ENCODE measurements at regions not wholly inside any gene's neighbourhood (a gene's known extent, or its start where the extent isn't known, plus 50 kb on each side); places are given as distances from the start of the nearest gene placed in this dataset.

- Histone ChIP-seq H3K9me2 (ENCODE audit: insufficient read depth, low read length) (no peaks in the 10 kb centered on the region), H3K36me3 (ENCODE audit: insufficient read depth, low read length) (no peaks in the 10 kb centered on the region), H3K4me3 (ENCODE audit: low read length) (no peak overlapping the region), H4K20me1 (ENCODE audit: insufficient read depth) (no peaks in the 10 kb centered on the region), H3K4me2 (ENCODE audit: low read length) (no peak overlapping the region), H3K27me3 (ENCODE audit: insufficient read depth, low read depth, low read length) (no peaks in the 10 kb centered on the region), H2AFZ (ENCODE audit: low read depth, low read length) (no peak overlapping the region), H3K79me2 (replicated peaks; ENCODE audit: insufficient read depth, low read length) (no peaks in the 10 kb centered on the region), H3F3A (ENCODE audit: insufficient read depth, low read length, poor library complexity, severe bottlenecking) (no peaks in the 10 kb centered on the region), H3K9me3 (ENCODE audit: low read length) (no peaks in the 10 kb centered on the region), H3K27ac (ENCODE audit: low read length) (no peak overlapping the region), H3K9ac (ENCODE audit: low read length) (no peak overlapping the region)
- no peak for TF ChIP-seq SMC3 (conservative IDR thresholded peaks at IDR 0.05; ENCODE audit: poor library complexity)
- no peak for TF ChIP-seq RAD21 (conservative IDR thresholded peaks at IDR 0.05)
- TF ChIP-seq EZH2 (IDR thresholded peaks at IDR 0.05; ENCODE audit: borderline replicate concordance, insufficient read depth, low read length, poor library complexity, severe bottlenecking): no peak
- no peak for TF ChIP-seq MXI1 (conservative IDR thresholded peaks at IDR 0.05; ENCODE audit: poor library complexity, severe bottlenecking)
- TF ChIP-seq CTCF (IDR thresholded peaks at IDR 0.05; ENCODE audit: poor library complexity, severe bottlenecking): no peak
- no peak for TF ChIP-seq EP300 (conservative IDR thresholded peaks at IDR 0.05; ENCODE audit: poor library complexity, severe bottlenecking)
- TF ChIP-seq POLR2AphosphoS5 (IDR thresholded peaks at IDR 0.05): no peak
- no peak for TF ChIP-seq REST (IDR thresholded peaks at IDR 0.05; ENCODE audit: borderline replicate concordance)
- no peak for TF ChIP-seq TAF1 (IDR thresholded peaks at IDR 0.05; ENCODE audit: low read depth)
These were observed 190.1 kb downstream of the GADD45G start for GRCh38 chr9:89794918-89795317.

- Histone ChIP-seq H3K9me3 (ENCODE audit: low read length) (no peaks in the 10 kb centered on the region), H3F3A (ENCODE audit: insufficient read depth, low read length, poor library complexity, severe bottlenecking) (no peaks in the 10 kb centered on the region), H3K9ac (ENCODE audit: low read length) (no peak overlapping the region), H3K4me2 (ENCODE audit: low read length) (no peak overlapping the region), H3K27ac (ENCODE audit: low read length) (no peak overlapping the region), H3K36me3 (ENCODE audit: insufficient read depth, low read length) (no peaks in the 10 kb centered on the region), H3K9me2 (ENCODE audit: insufficient read depth, low read length) (no peaks in the 10 kb centered on the region), H3K4me3 (ENCODE audit: low read length) (no peak overlapping the region), H2AFZ (ENCODE audit: low read depth, low read length) (no peak overlapping the region), H3K27me3 (ENCODE audit: insufficient read depth, low read depth, low read length) (no peaks in the 10 kb centered on the region), H3K79me2 (replicated peaks; ENCODE audit: insufficient read depth, low read length) (no peaks in the 10 kb centered on the region), H4K20me1 (ENCODE audit: insufficient read depth) (no peaks in the 10 kb centered on the region)
- TF ChIP-seq EP300 (conservative IDR thresholded peaks at IDR 0.05; ENCODE audit: poor library complexity, severe bottlenecking): no peak
- no peak for TF ChIP-seq POLR2AphosphoS5 (IDR thresholded peaks at IDR 0.05)
- no peak for TF ChIP-seq MXI1 (conservative IDR thresholded peaks at IDR 0.05; ENCODE audit: poor library complexity, severe bottlenecking)
- TF ChIP-seq SMC3 (conservative IDR thresholded peaks at IDR 0.05; ENCODE audit: poor library complexity): no peak
- no peak for TF ChIP-seq TAF1 (IDR thresholded peaks at IDR 0.05; ENCODE audit: low read depth)
- TF ChIP-seq REST (IDR thresholded peaks at IDR 0.05; ENCODE audit: borderline replicate concordance): no peak
- no peak for TF ChIP-seq RAD21 (conservative IDR thresholded peaks at IDR 0.05)
- no peak for TF ChIP-seq EZH2 (IDR thresholded peaks at IDR 0.05; ENCODE audit: borderline replicate concordance, insufficient read depth, low read length, poor library complexity, severe bottlenecking)
- no peak for TF ChIP-seq CTCF (IDR thresholded peaks at IDR 0.05; ENCODE audit: poor library complexity, severe bottlenecking)
These were observed 190.9 kb downstream of the GADD45G start for GRCh38 chr9:89795538-89796195.
